Parathyroid adenoma (tissue), 2 donors: ENCODE measurements at regions not wholly inside any gene's neighbourhood (a gene's known extent, or its start where the extent isn't known, plus 50 kb on each side); places are given as distances from the start of the nearest gene placed in this dataset.
"Not testable (repeated sequence)": the region's sequence is repeated elsewhere in the genome, so short reads cannot be mapped to it uniquely, and the experiment has no call there.

ENCODE experiments used
- H2AFZ ChIP-seq: fragments of 300-600 bp; sonication (generic); one replicate; pipeline ENCODE4 v1.7.0; 2017; ENCODE audit warnings: antibody characterized with exemption, mild to moderate bottlenecking
- H3K27ac ChIP-seq: fragments of 300-600 bp; sonication (generic); one replicate; pipeline ENCODE4 v1.7.0; 2017
- H3K27me3 ChIP-seq: fragments of 300-600 bp; sonication (generic); one replicate; pipeline ENCODE4 v1.7.0; 2017; ENCODE audit warnings: low read length; ENCODE audit not compliant: control insufficient read depth, insufficient read depth
- H3K36me3 ChIP-seq: fragments of 300-600 bp; sonication (generic); one replicate; pipeline ENCODE4 v1.7.0; 2017; ENCODE audit warnings: low read length; ENCODE audit not compliant: control insufficient read depth, insufficient read depth
- H3K4me1 ChIP-seq: fragments of 300-600 bp; sonication (generic); one replicate; pipeline ENCODE4 v1.7.0; 2017; ENCODE audit warnings: control low read depth
- H3K4me2 ChIP-seq: fragments of 300-600 bp; sonication (generic); one replicate; pipeline ENCODE4 v1.7.0; 2017; ENCODE audit warnings: low read length
- H3K4me3 ChIP-seq: fragments of 300-600 bp; sonication (generic); one replicate; pipeline ENCODE4 v1.7.0; 2017; ENCODE audit warnings: low read depth, low read length
- H3K79me2 ChIP-seq: fragments of 300-600 bp; sonication (generic); one replicate; pipeline ENCODE4 v1.7.0; 2017; ENCODE audit warnings: control low read depth
- H3K9ac ChIP-seq: fragments of 300-600 bp; sonication (generic); one replicate; pipeline ENCODE4 v1.7.0; 2017; ENCODE audit warnings: mild to moderate bottlenecking
- H3K9me3 ChIP-seq: fragments of 300-600 bp; sonication (generic); one replicate; pipeline ENCODE4 v1.7.0; 2017; ENCODE audit warnings: low read length; ENCODE audit not compliant: control insufficient read depth
- TF ChIP-seq, protein P1 (sequence below): fragments of 300-600 bp; sonication (generic); IDR thresholded peaks from one replicate; pipeline ENCODE4 v1.7.0; 2017; ENCODE audit warnings: antibody characterized with exemption, mild to moderate bottlenecking
- donor health status: primary hyperparathyroidism.

DNA sequence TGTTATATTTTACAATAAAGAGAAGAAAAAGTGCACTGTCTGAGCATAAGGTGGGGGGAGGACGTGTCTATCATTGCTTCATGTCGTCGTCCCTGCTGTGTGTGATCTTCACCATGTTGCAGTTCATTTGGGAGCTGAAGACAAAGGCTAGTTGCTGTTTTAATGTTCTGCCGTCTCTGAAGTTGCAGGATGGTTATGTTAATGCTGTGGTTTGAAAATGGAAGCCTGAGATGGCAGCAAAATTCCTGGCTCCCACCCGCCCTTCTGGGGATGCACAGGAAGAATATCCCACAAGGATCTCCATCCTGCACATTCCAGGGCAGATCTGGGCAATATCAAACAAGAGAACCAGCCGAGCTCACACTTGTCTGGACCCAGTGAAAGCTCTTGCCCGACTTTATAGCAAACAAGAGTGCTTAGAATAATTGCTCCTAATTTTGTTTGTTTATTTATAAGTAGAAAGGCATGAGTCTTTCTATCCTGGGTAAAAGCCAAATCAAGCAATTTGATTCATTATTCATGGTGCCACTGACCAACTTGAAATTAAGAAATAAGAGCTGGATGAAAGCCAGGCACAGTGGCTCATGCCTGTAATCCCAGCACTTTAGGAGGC is 110.3 kb upstream of the ABCC4 start:
- Histone ChIP-seq H3K4me1 (no peaks in the 10 kb centered on the region), H3K9me3 (no peaks in the 10 kb centered on the region), H3K4me2 (no peak overlapping the region), H3K27me3 (no peaks in the 10 kb centered on the region), H3K4me3 (no peak overlapping the region), H3K36me3 (no peaks in the 10 kb centered on the region), H2AFZ (no peak overlapping the region), H3K9ac (no peak overlapping the region), H3K27ac (no peak overlapping the region), H3K79me2 (no peaks in the 10 kb centered on the region)
- TF ChIP-seq, protein P1, sequence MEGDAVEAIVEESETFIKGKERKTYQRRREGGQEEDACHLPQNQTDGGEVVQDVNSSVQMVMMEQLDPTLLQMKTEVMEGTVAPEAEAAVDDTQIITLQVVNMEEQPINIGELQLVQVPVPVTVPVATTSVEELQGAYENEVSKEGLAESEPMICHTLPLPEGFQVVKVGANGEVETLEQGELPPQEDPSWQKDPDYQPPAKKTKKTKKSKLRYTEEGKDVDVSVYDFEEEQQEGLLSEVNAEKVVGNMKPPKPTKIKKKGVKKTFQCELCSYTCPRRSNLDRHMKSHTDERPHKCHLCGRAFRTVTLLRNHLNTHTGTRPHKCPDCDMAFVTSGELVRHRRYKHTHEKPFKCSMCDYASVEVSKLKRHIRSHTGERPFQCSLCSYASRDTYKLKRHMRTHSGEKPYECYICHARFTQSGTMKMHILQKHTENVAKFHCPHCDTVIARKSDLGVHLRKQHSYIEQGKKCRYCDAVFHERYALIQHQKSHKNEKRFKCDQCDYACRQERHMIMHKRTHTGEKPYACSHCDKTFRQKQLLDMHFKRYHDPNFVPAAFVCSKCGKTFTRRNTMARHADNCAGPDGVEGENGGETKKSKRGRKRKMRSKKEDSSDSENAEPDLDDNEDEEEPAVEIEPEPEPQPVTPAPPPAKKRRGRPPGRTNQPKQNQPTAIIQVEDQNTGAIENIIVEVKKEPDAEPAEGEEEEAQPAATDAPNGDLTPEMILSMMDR: no peak

- Histone ChIP-seq H3K9ac (no peak overlapping the region), H3K4me1 (no peaks in the 10 kb centered on the region), H3K27ac (no peak overlapping the region), H3K4me3 (no peak overlapping the region), H3K79me2 (no peaks in the 10 kb centered on the region), H3K36me3 (no peaks in the 10 kb centered on the region), H3K27me3 (no peaks in the 10 kb centered on the region), H3K9me3 (no peaks in the 10 kb centered on the region), H3K4me2 (no peak overlapping the region), H2AFZ (no peak overlapping the region)
- TF ChIP-seq, protein P1: no peak
These were observed 117.7 kb upstream of the ABCC4 start for GRCh38 chr13:95418946-95419345.

- no peak overlapping the region for H3K4me2 ChIP-seq
- H3K9ac ChIP-seq: no peak overlapping the region
- no peaks in the 10 kb centered on the region for H3K79me2 ChIP-seq
- H3K4me1 ChIP-seq: no peaks in the 10 kb centered on the region
- H3K4me3 ChIP-seq: no peak overlapping the region
- no peaks in the 10 kb centered on the region for H3K36me3 ChIP-seq
- H3K27ac ChIP-seq: no peak overlapping the region
- no peak overlapping the region for H2AFZ ChIP-seq
- H3K9me3 ChIP-seq: no peaks in the 10 kb centered on the region
- TF ChIP-seq, protein P1: no peak
- no peaks in the 10 kb centered on the region for H3K27me3 ChIP-seq
These were observed 119.2 kb upstream of the ABCC4 start for GRCh38 chr13:95420501-95420900.

- Histone ChIP-seq H3K9me3 (no peaks in the 10 kb centered on the region), H3K4me2 (peak overlapping the region; percentile 18)
- TF ChIP-seq, protein P1: no peak
These were observed 125.4 kb upstream of the ABCC4 start for GRCh38 chr13:95426631-95427030.

GRCh38 chr13:95430525-95430924 is 122.0 kb upstream of the CLDN10 start:
- H3K27me3 ChIP-seq, H3K4me2 ChIP-seq, H3K9ac ChIP-seq, H3K4me1 ChIP-seq, H3K4me3 ChIP-seq, H3K27ac ChIP-seq, H3K36me3 ChIP-seq, H2AFZ ChIP-seq, H3K9me3 ChIP-seq, H3K79me2 ChIP-seq: not testable (repeated sequence)

More at GRCh38 chr13:95426631-95427030, 125.4 kb upstream of the ABCC4 start:
- peak overlapping the region; percentile 2 for H3K4me3 ChIP-seq
- no peak overlapping the region for H3K9ac ChIP-seq
- H3K4me1 ChIP-seq: peaks cover 3% of the 10 kb centered on the region
- H2AFZ ChIP-seq: no peak overlapping the region
- H3K36me3 ChIP-seq: no peaks in the 10 kb centered on the region
- H3K27me3 ChIP-seq: no peaks in the 10 kb centered on the region
- H3K79me2 ChIP-seq: no peaks in the 10 kb centered on the region
- peak overlapping the region; percentile 32 for H3K27ac ChIP-seq
